Myocyte (in vitro differentiated cells): ENCODE measurements at regions not wholly inside any gene's neighbourhood (a gene's known extent, or its start where the extent isn't known, plus 50 kb on each side); places are given as distances from the start of the nearest gene placed in this dataset.

ENCODE experiments used
- DNase-seq: peaks from one replicate; pipeline ENCODE4 v3.0.0-alpha.2; 2012; ENCODE audit warnings: low read depth

- DNase-seq, result no peak
These were observed 134.3 kb downstream of the MN1 start for GRCh38 chr22:27667121-27667843.

GRCh38 chr22:27668828-27669797, 132.4 kb downstream of the MN1 start:
- DNase-seq, result peak; percentile 99

- peak; percentile 33 for DNase-seq
These were observed 131.6 kb downstream of the MN1 start for GRCh38 chr22:27669798-27670599.

GRCh38 chr22:27670701-27671412, 130.7 kb downstream of the MN1 start:
- peak; percentile 55 for DNase-seq

- no peak for DNase-seq
These were observed 130.1 kb downstream of the MN1 start for GRCh38 chr22:27671413-27671935.

- no peak for DNase-seq
These were observed 128.7 kb downstream of the MN1 start for GRCh38 chr22:27672721-27673418.

- DNase-seq, result no peak
These were observed 127.7 kb downstream of the MN1 start for GRCh38 chr22:27673839-27674238.

- DNase-seq, result no peak
These were observed 127.2 kb downstream of the MN1 start for GRCh38 chr22:27674261-27674923.

- no peak for DNase-seq
These were observed 124.9 kb downstream of the MN1 start for GRCh38 chr22:27676545-27677213.

GRCh38 chr22:27677905-27678458, 123.6 kb downstream of the MN1 start:
- DNase-seq, result no peak

- DNase-seq, result no peak
These were observed 122.4 kb downstream of the MN1 start for GRCh38 chr22:27679176-27679575.

- no peak for DNase-seq
These were observed 121.7 kb downstream of the MN1 start for GRCh38 chr22:27679693-27680488.

GRCh38 chr22:27680636-27681035, 120.9 kb downstream of the MN1 start:
- DNase-seq, result no peak

GRCh38 chr22:27681037-27681436, 120.5 kb downstream of the MN1 start:
- no peak for DNase-seq

GRCh38 chr22:27682437-27682836, 119.1 kb downstream of the MN1 start:
- DNase-seq, result no peak

GRCh38 chr22:27684901-27685300, 116.7 kb downstream of the MN1 start:
- no peak for DNase-seq

GRCh38 chr22:27685515-27685914, 116.0 kb downstream of the MN1 start:
- no peak for DNase-seq

GRCh38 chr22:27685970-27686369, 115.6 kb downstream of the MN1 start:
- DNase-seq, result no peak
